Suprapubic skin (tissue), 4 donors: ENCODE measurements at regions not wholly inside any gene's neighbourhood (a gene's known extent, or its start where the extent isn't known, plus 50 kb on each side); places are given as distances from the start of the nearest gene placed in this dataset.

Source experiments
- DNase-seq, 2 donors: peaks; one replicate each; pipeline ENCODE4 v3.0.0-alpha.2; 2019; ENCODE audit warnings: low spot score in 2 of 2
- H3K27ac ChIP-seq: fragments of 200-600 bp; sonication (generic); one replicate; pipeline ENCODE4 v1.5.1; 2019
- H3K27me3 ChIP-seq: fragments of 200-600 bp; sonication (generic); one replicate; pipeline ENCODE4 v1.5.1; 2019
- H3K36me3 ChIP-seq: fragments of 200-600 bp; sonication (generic); one replicate; pipeline ENCODE4 v1.5.1; 2019
- H3K4me1 ChIP-seq: fragments of 200-600 bp; sonication (generic); one replicate; pipeline ENCODE4 v1.5.1; 2019
- H3K4me3 ChIP-seq: fragments of 200-600 bp; sonication (generic); one replicate; pipeline ENCODE4 v1.5.1; 2019; ENCODE audit warnings: mild to moderate bottlenecking
- H3K9me3 ChIP-seq: fragments of 200-600 bp; sonication (generic); one replicate; pipeline ENCODE4 v1.5.1; 2019
- EP300 ChIP-seq: sonication (generic); formaldehyde crosslinking; IDR thresholded peaks from one replicate; pipeline ENCODE4 v1.6.1; 2017; ENCODE audit warnings: antibody characterized with exemption
- POLR2A ChIP-seq, 2 donors: fragments of 450-650 bp; IDR thresholded peaks; one replicate each; pipeline ENCODE4 v1.6.1; 2017; ENCODE audit warnings: antibody characterized with exemption in 2 of 2, mild to moderate bottlenecking in 2 of 2, moderate library complexity in 2 of 2
- POLR2AphosphoS5 ChIP-seq, 3 donors: sonication (generic); formaldehyde crosslinking; IDR thresholded peaks; one replicate each; pipeline ENCODE4 v1.6.1; 2017; ENCODE audit warnings: antibody characterized with exemption in 3 of 3
- WGBS: methylation state at CpG from one replicate; pipeline ENCODE4 v1.1.5; 2018; 5-methylcytosine and 5-hydroxymethylcytosine counted together
- TF ChIP-seq, protein P1 (sequence below), 2 donors: fragments of 200-600 bp in 1 of 2; fragments of 450-650 bp in 1 of 2; sonication (generic) in 1 of 2; IDR thresholded peaks; one replicate each; pipeline ENCODE4 v1.5.1; 2016 to 2019; ENCODE audit warnings: antibody characterized with exemption in 2 of 2, mild to moderate bottlenecking in 1 of 2, moderate library complexity in 1 of 2

- no peaks in the 10 kb centered on the region for H3K4me1 ChIP-seq
These were observed 218.5 kb downstream of the AASDHPPT start for GRCh38 chr11:106295974-106296373.

GRCh38 chr11:106302416-106302815 lies 225.0 kb downstream of the AASDHPPT start:
- no peak for TF ChIP-seq EP300
- TF ChIP-seq, protein P1, sequence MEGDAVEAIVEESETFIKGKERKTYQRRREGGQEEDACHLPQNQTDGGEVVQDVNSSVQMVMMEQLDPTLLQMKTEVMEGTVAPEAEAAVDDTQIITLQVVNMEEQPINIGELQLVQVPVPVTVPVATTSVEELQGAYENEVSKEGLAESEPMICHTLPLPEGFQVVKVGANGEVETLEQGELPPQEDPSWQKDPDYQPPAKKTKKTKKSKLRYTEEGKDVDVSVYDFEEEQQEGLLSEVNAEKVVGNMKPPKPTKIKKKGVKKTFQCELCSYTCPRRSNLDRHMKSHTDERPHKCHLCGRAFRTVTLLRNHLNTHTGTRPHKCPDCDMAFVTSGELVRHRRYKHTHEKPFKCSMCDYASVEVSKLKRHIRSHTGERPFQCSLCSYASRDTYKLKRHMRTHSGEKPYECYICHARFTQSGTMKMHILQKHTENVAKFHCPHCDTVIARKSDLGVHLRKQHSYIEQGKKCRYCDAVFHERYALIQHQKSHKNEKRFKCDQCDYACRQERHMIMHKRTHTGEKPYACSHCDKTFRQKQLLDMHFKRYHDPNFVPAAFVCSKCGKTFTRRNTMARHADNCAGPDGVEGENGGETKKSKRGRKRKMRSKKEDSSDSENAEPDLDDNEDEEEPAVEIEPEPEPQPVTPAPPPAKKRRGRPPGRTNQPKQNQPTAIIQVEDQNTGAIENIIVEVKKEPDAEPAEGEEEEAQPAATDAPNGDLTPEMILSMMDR (IDR thresholded peaks at IDR 0.05), result no peak
- TF ChIP-seq POLR2AphosphoS5 (IDR thresholded peaks at IDR 0.05), result no peak
- no peak for TF ChIP-seq POLR2A (IDR thresholded peaks at IDR 0.05)
- DNase-seq, result no peak
- no peak overlapping the region for H3K27ac ChIP-seq

More at GRCh38 chr11:106295974-106296373, 218.5 kb downstream of the AASDHPPT start:
- H3K27me3 ChIP-seq, result no peaks in the 10 kb centered on the region
- no peak overlapping the region for H3K4me3 ChIP-seq
- no peaks in the 10 kb centered on the region for H3K9me3 ChIP-seq
- no peaks in the 10 kb centered on the region for H3K36me3 ChIP-seq
- no peak overlapping the region for H3K27ac ChIP-seq
- no peak for DNase-seq
- TF ChIP-seq POLR2A (IDR thresholded peaks at IDR 0.05), result no peak
- TF ChIP-seq, protein P1 (IDR thresholded peaks at IDR 0.05), result no peak
- TF ChIP-seq EP300, result no peak
- TF ChIP-seq POLR2AphosphoS5 (IDR thresholded peaks at IDR 0.05), result no peak

GRCh38 chr11:106304274-106304673 lies 226.8 kb downstream of the AASDHPPT start:
- no peak overlapping the region for H3K27ac ChIP-seq
- no peaks in the 10 kb centered on the region for H3K36me3 ChIP-seq
- no peak overlapping the region for H3K4me3 ChIP-seq
- TF ChIP-seq, protein P1 (IDR thresholded peaks at IDR 0.05), result no peak
- no peak for TF ChIP-seq POLR2A (IDR thresholded peaks at IDR 0.05)
- TF ChIP-seq EP300, result no peak
- TF ChIP-seq POLR2AphosphoS5 (IDR thresholded peaks at IDR 0.05), result no peak
- DNase-seq, result no peak
- no peaks in the 10 kb centered on the region for H3K9me3 ChIP-seq
- H3K4me1 ChIP-seq, result no peaks in the 10 kb centered on the region
- no peaks in the 10 kb centered on the region for H3K27me3 ChIP-seq

More at GRCh38 chr11:106302416-106302815, 225.0 kb downstream of the AASDHPPT start:
- Histone ChIP-seq H3K9me3 (no peaks in the 10 kb centered on the region), H3K4me3 (no peak overlapping the region), H3K36me3 (no peaks in the 10 kb centered on the region), H3K4me1 (no peaks in the 10 kb centered on the region), H3K27me3 (no peaks in the 10 kb centered on the region)
- WGBS, result 94% methylated on average over 2 of the region's 2 CpGs

DNA sequence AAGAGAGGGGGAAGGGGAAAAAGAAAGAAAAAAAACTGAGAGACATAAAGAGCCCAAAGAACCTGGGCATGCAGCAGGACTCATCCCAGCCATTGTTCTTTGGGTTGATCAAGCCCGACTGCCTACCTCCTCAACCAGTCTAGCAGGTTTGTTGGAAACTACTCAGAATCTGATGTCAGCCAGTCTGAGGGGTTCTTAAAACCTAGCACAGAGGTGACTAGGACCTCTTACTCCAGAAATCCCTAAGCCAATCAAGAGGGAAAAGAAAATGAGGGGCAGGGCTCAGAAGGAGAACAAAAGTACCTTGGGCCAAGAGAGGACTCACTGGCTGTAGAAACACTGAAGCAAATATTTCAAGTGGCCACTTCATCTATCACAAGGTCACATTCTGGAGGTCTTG lies 228.0 kb downstream of the AASDHPPT start:
- no peaks in the 10 kb centered on the region for H3K27me3 ChIP-seq
- 43% methylated on average over 1 of the region's 1 CpG for WGBS
- H3K9me3 ChIP-seq, result no peaks in the 10 kb centered on the region
- no peaks in the 10 kb centered on the region for H3K4me1 ChIP-seq
- no peak for DNase-seq
- TF ChIP-seq POLR2AphosphoS5 (IDR thresholded peaks at IDR 0.05) (no peak), EP300 (no peak), POLR2A (IDR thresholded peaks at IDR 0.05) (no peak)
- no peaks in the 10 kb centered on the region for H3K36me3 ChIP-seq
- no peak overlapping the region for H3K4me3 ChIP-seq
- no peak overlapping the region for H3K27ac ChIP-seq

DNA sequence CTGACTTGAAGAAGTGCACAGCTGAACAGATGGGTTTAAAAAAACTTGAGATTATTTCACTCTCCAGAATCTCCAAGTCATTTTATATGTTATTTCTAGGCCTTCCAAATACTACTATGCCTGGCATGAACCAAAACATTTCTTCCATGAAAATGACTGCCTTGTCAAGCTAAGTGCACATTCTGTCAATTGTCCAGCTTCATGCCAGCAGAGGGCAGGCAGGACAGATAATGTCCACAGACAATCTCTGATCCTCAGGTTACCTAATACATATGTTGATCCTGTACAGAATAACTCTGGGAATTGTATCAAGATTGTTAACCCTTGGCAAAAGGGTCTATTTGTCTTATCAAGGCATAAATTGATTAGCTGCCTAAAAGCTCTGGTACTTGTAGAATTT lies 229.5 kb downstream of the AASDHPPT start:
- no peaks in the 10 kb centered on the region for H3K27me3 ChIP-seq
- DNase-seq, result no peak
- no peak for TF ChIP-seq EP300
- no peak for TF ChIP-seq POLR2A (IDR thresholded peaks at IDR 0.05)
- TF ChIP-seq POLR2AphosphoS5 (IDR thresholded peaks at IDR 0.05), result no peak
- TF ChIP-seq, protein P1 (IDR thresholded peaks at IDR 0.05), result no peak
- H3K4me1 ChIP-seq, result no peaks in the 10 kb centered on the region
- no peaks in the 10 kb centered on the region for H3K36me3 ChIP-seq
- no peak overlapping the region for H3K4me3 ChIP-seq
- no peaks in the 10 kb centered on the region for H3K9me3 ChIP-seq
- no peak overlapping the region for H3K27ac ChIP-seq

- Histone ChIP-seq H3K27ac (no peak overlapping the region), H3K36me3 (no peaks in the 10 kb centered on the region), H3K4me3 (no peak overlapping the region), H3K4me1 (no peaks in the 10 kb centered on the region), H3K27me3 (no peaks in the 10 kb centered on the region), H3K9me3 (no peaks in the 10 kb centered on the region)
- no peak for TF ChIP-seq POLR2AphosphoS5 (IDR thresholded peaks at IDR 0.05)
- no peak for TF ChIP-seq EP300
- no peak for TF ChIP-seq POLR2A (IDR thresholded peaks at IDR 0.05)
- TF ChIP-seq, protein P1 (IDR thresholded peaks at IDR 0.05), result no peak
- no peak for DNase-seq
- WGBS, result 82% methylated on average over 2 of the region's 2 CpGs
These were observed 231.7 kb downstream of the AASDHPPT start for GRCh38 chr11:106309070-106309684.
